Esophagus squamous epithelium (tissue), 5 donors: ENCODE measurements at regions not wholly inside any gene's neighbourhood (a gene's known extent, or its start where the extent isn't known, plus 50 kb on each side); places are given as distances from the start of the nearest gene placed in this dataset.

Experiments
- DNase-seq: peaks from one replicate; lab custom pipeline; 2025; lab: John Stamatoyannopoulos, UW
- H3K27ac ChIP-seq, 4 donors: fragments of 200-600 bp; sonication (generic); one replicate each; pipeline ENCODE4 v1.5.1; 2016 to 2019; ENCODE audit warnings: mild to moderate bottlenecking in 1 of 4
- H3K27me3 ChIP-seq, 4 donors: fragments of 200-600 bp; sonication (generic); 1 replicate in 3 of 4; 2 replicates in 1 of 4; pipeline versions ENCODE4 v1.5.1 to v1.6.0; 2017 to 2021; ENCODE audit warnings: antibody characterized with exemption in 1 of 4
- H3K36me3 ChIP-seq, 3 donors: fragments of 200-600 bp; sonication (generic); one replicate each; pipeline ENCODE4 v1.5.1; 2016 to 2019
- H3K4me1 ChIP-seq, 3 donors: fragments of 200-600 bp; sonication (generic); one replicate each; pipeline ENCODE4 v1.5.1; 2017 to 2019
- H3K4me3 ChIP-seq, 4 donors: fragments of 200-600 bp; sonication (generic); 1 replicate in 3 of 4; 2 replicates in 1 of 4; pipeline ENCODE4 v1.5.1; 2016 to 2019; ENCODE audit warnings: mild to moderate bottlenecking in 2 of 4, moderate library complexity in 1 of 4
- H3K9me3 ChIP-seq, 3 donors: fragments of 200-600 bp; sonication (generic); one replicate each; pipeline ENCODE4 v1.5.1; 2016 to 2019
- POLR2A ChIP-seq, 4 donors: fragments of 450-650 bp; IDR thresholded peaks; one replicate each; pipeline ENCODE4 v1.6.1; 2017; ENCODE audit warnings: antibody characterized with exemption in 4 of 4, mild to moderate bottlenecking in 4 of 4, moderate library complexity in 3 of 4
- WGBS, 2 donors: methylation state at CpG; one replicate each; pipeline ENCODE4 v1.1.5; 2018; 5-methylcytosine and 5-hydroxymethylcytosine counted together
- intact Hi-C: fragments of 100-400 bp; cut with DNase I; formaldehyde crosslinking; loops from one replicate; pipeline ENCODE4 v1.15.0; 2022
- TF ChIP-seq, protein P1 (sequence below), 6 experiments: fragments of 450-650 bp in 4 of 6; fragments of 200-600 bp in 2 of 6; sonication (generic) in 2 of 6; IDR thresholded peaks; one replicate each; pipeline ENCODE4 v1.5.1; 2016 to 2019; ENCODE audit warnings: antibody characterized with exemption in 6 of 6, mild to moderate bottlenecking in 4 of 6, moderate library complexity in 4 of 6
- donor health status: DM: yes; HTN: yes; CAD: no.

DNA sequence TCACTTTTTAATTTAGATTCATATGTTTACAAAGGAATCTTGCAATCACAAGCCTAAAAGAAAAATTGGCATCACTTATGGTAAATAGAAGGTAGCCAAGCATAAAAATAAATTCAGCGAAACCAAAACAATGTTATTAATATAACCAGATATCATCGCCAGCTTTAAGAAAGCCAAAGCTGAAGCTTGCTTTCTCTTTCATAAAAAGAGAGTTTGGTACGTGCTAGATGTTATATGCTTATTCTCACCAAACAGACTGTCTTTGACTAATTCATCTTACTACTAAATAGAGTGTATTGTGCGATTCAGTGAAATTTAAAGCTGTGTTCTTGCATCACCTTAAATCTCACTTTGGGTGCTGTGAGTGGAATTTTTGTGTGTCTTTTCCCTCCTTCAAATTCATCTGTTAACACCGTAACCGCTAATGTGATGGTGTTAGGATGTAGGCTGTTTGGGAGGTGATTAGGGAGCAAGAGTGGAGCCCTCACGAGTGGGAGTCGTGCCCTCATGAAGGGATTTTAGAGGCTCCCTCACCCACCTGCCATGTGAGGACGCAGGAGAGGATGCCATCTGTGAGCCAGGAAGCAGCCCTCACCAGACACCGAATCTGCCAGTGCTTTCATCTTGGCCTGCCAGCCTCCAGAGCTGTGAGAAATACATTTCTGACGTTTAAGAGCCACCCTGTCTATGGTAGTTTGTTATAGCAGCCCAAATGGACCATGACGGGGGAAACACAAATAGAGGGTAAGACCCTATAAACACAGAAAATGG is 134.1 kb upstream of the TMEM45B start:
- no peaks in the 10 kb centered on the region for H3K27me3 ChIP-seq
- no peak for TF ChIP-seq POLR2A (IDR thresholded peaks at IDR 0.05)
- intact Hi-C loops: no loop called here
- 58 to 68% methylated on average over 12 of the region's 12 CpGs for WGBS, 2 donors
- H3K4me1 ChIP-seq: peaks cover 0 to 11% (median 0%) of the 10 kb centered on the region in 3 donors
- no peak for DNase-seq
- H3K36me3 ChIP-seq: no peaks in the 10 kb centered on the region
- peak overlapping the region in 2 of 4 donors; percentile 13 to 48 for H3K27ac ChIP-seq
- H3K4me3 ChIP-seq: peak overlapping the region in 2 of 4 donors; percentile 8 to 22
- no peaks in the 10 kb centered on the region for H3K9me3 ChIP-seq

DNA sequence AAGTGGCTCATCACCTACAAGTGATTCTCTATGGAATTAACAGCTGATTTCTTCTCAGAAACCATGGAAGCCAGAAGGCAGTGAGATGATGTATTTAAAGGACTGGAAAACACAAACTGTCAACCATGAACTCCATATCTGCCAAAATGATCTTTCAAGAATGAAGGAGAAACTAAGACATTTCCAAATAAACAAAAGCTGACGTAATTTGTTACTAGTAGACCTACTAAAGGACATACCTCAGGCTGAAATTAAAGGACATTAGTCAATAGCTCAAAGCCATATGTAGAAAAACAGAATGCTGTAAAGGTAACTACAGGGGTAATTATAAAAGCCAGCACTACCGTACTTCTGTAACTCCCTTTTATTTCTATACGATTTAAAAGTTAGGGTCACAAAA is 129.4 kb upstream of the TMEM45B start:
- Histone ChIP-seq H3K27me3 (no peaks in the 10 kb centered on the region), H3K36me3 (no peaks in the 10 kb centered on the region), H3K4me1 (peaks cover 0 to 6% (median 0%) of the 10 kb centered on the region in 3 donors), H3K4me3 (no peak overlapping the region), H3K9me3 (no peaks in the 10 kb centered on the region), H3K27ac (no peak overlapping the region)
- WGBS, 2 donors: 71 to 76% methylated on average over 3 of the region's 3 CpGs
- TF ChIP-seq POLR2A (IDR thresholded peaks at IDR 0.05): no peak
- TF ChIP-seq, protein P1, sequence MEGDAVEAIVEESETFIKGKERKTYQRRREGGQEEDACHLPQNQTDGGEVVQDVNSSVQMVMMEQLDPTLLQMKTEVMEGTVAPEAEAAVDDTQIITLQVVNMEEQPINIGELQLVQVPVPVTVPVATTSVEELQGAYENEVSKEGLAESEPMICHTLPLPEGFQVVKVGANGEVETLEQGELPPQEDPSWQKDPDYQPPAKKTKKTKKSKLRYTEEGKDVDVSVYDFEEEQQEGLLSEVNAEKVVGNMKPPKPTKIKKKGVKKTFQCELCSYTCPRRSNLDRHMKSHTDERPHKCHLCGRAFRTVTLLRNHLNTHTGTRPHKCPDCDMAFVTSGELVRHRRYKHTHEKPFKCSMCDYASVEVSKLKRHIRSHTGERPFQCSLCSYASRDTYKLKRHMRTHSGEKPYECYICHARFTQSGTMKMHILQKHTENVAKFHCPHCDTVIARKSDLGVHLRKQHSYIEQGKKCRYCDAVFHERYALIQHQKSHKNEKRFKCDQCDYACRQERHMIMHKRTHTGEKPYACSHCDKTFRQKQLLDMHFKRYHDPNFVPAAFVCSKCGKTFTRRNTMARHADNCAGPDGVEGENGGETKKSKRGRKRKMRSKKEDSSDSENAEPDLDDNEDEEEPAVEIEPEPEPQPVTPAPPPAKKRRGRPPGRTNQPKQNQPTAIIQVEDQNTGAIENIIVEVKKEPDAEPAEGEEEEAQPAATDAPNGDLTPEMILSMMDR (IDR thresholded peaks at IDR 0.05): no peak
- intact Hi-C loops: no loop called here
- DNase-seq: no peak

DNA sequence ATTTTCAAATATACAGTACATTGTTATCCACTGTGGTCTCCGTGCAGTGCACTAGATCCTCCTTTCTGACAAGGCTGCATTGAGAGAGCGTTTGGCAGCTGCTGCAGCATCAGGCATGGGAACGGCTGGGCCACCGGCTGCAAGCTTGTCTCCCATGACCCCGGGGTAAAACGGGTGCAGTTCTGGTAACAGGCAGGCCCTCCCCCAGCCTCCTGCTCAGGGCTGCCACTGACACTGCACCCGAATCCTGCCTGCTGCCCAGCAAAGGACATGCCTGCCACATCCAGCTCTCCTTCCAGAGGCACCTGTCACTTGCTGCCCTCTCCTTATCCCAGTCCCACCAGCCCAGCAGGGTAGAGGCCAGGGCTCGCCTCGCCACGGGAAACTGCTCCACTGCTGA is 124.5 kb upstream of the TMEM45B start:
- Histone ChIP-seq H3K36me3 (no peaks in the 10 kb centered on the region), H3K27me3 (no peaks in the 10 kb centered on the region), H3K4me3 (no peak overlapping the region), H3K27ac (no peak overlapping the region), H3K4me1 (peaks cover under 1 to 20% (median 10%) of the 10 kb centered on the region in 3 donors), H3K9me3 (no peaks in the 10 kb centered on the region)
- TF ChIP-seq, protein P1 (IDR thresholded peaks at IDR 0.05): no peak
- TF ChIP-seq POLR2A (IDR thresholded peaks at IDR 0.05): no peak
- intact Hi-C loops: no loop called here
- DNase-seq: no peak
- WGBS, 2 donors: 31 to 33% methylated on average over 1 to 5 of the region's 10 CpGs

DNA sequence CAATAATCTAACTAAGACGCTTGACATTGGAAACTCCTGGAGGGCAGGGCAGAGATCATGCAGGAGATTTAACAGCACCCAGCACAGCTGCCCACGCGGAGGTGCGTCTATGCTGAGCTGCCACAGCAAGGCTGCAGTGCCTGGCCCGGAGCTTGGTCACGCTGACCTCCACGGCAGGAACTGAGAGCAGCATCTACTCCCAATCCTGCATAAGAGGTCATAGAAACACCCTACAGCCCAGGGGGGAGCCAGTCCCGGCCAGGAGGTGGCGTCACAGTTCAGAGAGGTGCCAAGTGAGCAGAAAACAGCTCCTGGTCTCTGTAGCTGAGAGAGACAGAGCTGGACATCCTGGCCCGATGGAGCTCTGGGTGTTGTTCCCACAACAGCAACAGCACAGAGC is 121.1 kb upstream of the TMEM45B start:
- 73 to 83% methylated on average over 2 to 3 of the region's 10 CpGs for WGBS, 2 donors
- Histone ChIP-seq H3K27ac (peak overlapping the region in 2 of 4 donors; percentile 67 to 78), H3K36me3 (no peaks in the 10 kb centered on the region), H3K27me3 (no peaks in the 10 kb centered on the region), H3K4me3 (no peak overlapping the region), H3K9me3 (no peaks in the 10 kb centered on the region), H3K4me1 (peaks cover 4 to 43% (median 14%) of the 10 kb centered on the region in 3 donors)
- no peak for TF ChIP-seq POLR2A (IDR thresholded peaks at IDR 0.05)
- TF ChIP-seq, protein P1 (IDR thresholded peaks at IDR 0.05): peak in 2 of 6 experiments; percentile 9 to 35
- DNase-seq: no peak
- intact Hi-C loops: no loop called here

DNA sequence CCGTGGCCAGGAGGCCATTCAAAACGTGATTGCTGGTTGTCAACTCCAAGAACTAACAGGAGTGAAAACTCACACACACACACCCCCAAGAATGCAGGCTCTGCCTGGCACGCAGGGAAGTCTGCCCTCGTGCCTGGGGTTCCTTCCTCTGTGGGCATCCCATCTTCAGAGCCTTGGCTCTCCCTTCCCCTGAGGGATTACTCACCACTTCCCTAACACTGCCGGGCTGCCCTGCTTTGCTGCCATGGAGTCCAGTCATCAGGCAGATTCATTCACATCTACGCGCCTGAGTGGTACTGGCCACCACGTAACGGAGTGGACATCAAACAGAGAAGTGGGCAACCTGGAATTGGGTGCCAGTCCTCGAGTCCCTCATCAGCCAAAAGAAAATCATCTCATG is 120.7 kb upstream of the TMEM45B start:
- H3K4me3 ChIP-seq: no peak overlapping the region
- 49 to 76% methylated on average over 3 to 8 of the region's 10 CpGs for WGBS, 2 donors
- no peaks in the 10 kb centered on the region for H3K36me3 ChIP-seq
- H3K27ac ChIP-seq: peak overlapping the region in 3 of 4 donors; percentile 30 to 78 (median 67)
- H3K27me3 ChIP-seq: no peaks in the 10 kb centered on the region
- no peak for TF ChIP-seq POLR2A (IDR thresholded peaks at IDR 0.05)
- TF ChIP-seq, protein P1 (IDR thresholded peaks at IDR 0.05): no peak
- intact Hi-C loops: no loop called here
- no peaks in the 10 kb centered on the region for H3K9me3 ChIP-seq
- peaks cover 4 to 47% (median 14%) of the 10 kb centered on the region in 3 donors for H3K4me1 ChIP-seq
- DNase-seq: no peak
